Endothelial cell (in vitro differentiated cells): ENCODE measurements at regions not wholly inside any gene's neighbourhood (a gene's known extent, or its start where the extent isn't known, plus 50 kb on each side); places are given as distances from the start of the nearest gene placed in this dataset.

Source experiments
- DNase-seq: peaks from one replicate; pipeline ENCODE4 v3.0.0; 2021; ENCODE audit warnings: low spot score
- H3K27ac Mint-ChIP-seq: one replicate; pipeline ENCODE4 v1.8.0; 2021; ENCODE audit warnings: mixed read lengths, inconsistent platforms; ENCODE audit not compliant: unreplicated experiment
- H3K27me3 Mint-ChIP-seq: one replicate; pipeline ENCODE4 v1.8.0; 2021; ENCODE audit warnings: mild to moderate bottlenecking, moderate library complexity, mixed read lengths, inconsistent platforms; ENCODE audit not compliant: unreplicated experiment
- H3K36me3 Mint-ChIP-seq: one replicate; pipeline ENCODE4 v1.8.0; 2021; ENCODE audit warnings: mild to moderate bottlenecking, low read depth, mixed read lengths, inconsistent platforms; ENCODE audit not compliant: unreplicated experiment
- H3K4me1 Mint-ChIP-seq: one replicate; pipeline ENCODE4 v1.8.0; 2021; ENCODE audit warnings: mild to moderate bottlenecking, mixed read lengths, inconsistent platforms; ENCODE audit not compliant: unreplicated experiment
- H3K4me3 Mint-ChIP-seq: one replicate; pipeline ENCODE4 v1.8.0; 2021; ENCODE audit warnings: mild to moderate bottlenecking, mixed read lengths, inconsistent platforms; ENCODE audit not compliant: unreplicated experiment
- H3K9me3 Mint-ChIP-seq: one replicate; pipeline ENCODE4 v1.8.0; 2021; ENCODE audit warnings: mixed read lengths, inconsistent platforms; ENCODE audit not compliant: unreplicated experiment
- CTCF ChIP-seq: fragments of 200-600 bp; sonication (generic); IDR thresholded peaks from one replicate; pipeline ENCODE4 v1.5.0; 2021; ENCODE audit warnings: antibody characterized with exemption; ENCODE audit not compliant: unreplicated experiment

DNA sequence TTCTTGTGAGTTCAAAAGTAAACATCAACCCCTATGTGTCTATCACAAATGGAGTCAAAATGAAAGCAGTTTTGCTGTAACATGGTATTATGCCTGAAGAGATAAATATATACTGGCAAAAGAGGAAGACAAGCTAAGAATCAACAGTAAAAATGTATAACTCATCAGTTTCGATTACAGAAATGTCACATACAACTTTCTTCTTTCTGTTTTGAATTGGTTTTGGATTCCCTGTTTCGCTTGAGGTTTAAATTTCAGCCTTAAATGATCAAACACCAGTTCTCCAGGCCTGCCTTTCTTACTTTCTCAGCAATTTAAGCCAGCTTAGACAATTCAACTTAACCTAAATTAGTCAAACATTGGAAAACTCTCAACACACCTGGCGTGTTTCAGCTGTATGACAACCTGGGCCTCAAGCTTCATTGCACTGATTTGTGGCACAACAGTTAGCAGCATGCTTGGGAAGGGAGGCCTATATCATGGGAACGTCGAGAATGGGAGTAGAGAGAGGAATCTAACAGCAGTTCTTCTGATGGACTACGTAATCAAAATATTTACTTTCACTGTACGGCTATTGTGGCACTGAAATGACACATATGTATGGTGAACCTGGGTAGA, 51.9 kb upstream of the MARCKS start:
- Mint-ChIP-seq H3K36me3 (no peaks in the 10 kb centered on the region), H3K9me3 (no peaks in the 10 kb centered on the region)
- no peak for TF ChIP-seq CTCF

GRCh38 chr6:113805811-113806495, 51.2 kb upstream of the MARCKS start:
- Mint-ChIP-seq H3K4me1 (peaks cover 16% of the 10 kb centered on the region), H3K27me3 (peaks cover 3% of the 10 kb centered on the region), H3K9me3 (no peaks in the 10 kb centered on the region), H3K4me3 (no peak overlapping the region), H3K27ac (no peak overlapping the region), H3K36me3 (no peaks in the 10 kb centered on the region)
- no peak for DNase-seq
- TF ChIP-seq CTCF: no peak

More for the DNA sequence above, 51.9 kb upstream of the MARCKS start:
- no peak overlapping the region for H3K27ac Mint-ChIP-seq
- H3K4me1 Mint-ChIP-seq: peaks cover 16% of the 10 kb centered on the region
- H3K4me3 Mint-ChIP-seq: no peak overlapping the region
- no peak for DNase-seq
- peaks cover 3% of the 10 kb centered on the region for H3K27me3 Mint-ChIP-seq
